GM18867 (cell line): ENCODE measurements at regions not wholly inside any gene's neighbourhood (a gene's known extent, or its start where the extent isn't known, plus 50 kb on each side); places are given as distances from the start of the nearest gene placed in this dataset.

Source experiments
- ATAC-seq: cut with Tn5 transposase; IDR thresholded peaks from one replicate; pipeline ENCODE4 v1.9.1; 2021; ENCODE audit warnings: mild to moderate bottlenecking, moderate library complexity; ENCODE audit not compliant: unreplicated experiment

DNA sequence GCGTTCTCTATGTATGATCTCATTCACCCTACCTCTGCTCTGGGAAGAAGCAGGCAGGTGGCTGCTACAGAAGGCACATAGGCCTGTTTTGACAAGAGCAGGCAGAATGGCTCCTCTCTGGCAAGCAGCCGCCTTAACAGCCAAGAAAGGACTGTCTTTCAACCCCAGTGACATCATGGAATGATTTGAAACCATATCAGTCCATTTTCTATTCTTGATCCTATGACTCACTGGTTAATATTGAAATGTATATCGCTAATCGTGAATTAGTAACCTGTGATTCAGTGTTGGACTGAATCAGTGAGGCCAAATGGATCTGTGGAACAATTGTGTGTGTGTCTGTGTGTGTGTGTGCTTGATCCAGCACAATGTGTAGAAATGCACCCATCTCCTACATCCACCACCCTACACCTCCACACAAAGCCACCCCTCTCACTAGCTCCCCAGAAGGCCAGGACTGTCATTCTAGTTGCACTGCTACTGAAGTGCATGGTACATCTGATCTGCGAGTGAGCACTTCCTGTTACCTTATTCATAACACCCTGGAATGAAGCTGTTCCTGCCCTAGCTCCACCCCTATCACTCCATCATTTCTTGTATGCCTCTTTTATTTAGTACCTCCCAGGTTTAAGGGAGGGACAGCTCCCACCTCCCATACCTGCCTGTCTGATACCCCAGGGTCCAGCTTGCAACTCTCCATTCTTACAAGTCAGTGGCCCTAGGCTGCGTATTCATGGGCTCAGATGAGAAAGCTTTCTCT, 460.0 kb downstream of the FOXO1 start:
- peak; percentile 53 for ATAC-seq

DNA sequence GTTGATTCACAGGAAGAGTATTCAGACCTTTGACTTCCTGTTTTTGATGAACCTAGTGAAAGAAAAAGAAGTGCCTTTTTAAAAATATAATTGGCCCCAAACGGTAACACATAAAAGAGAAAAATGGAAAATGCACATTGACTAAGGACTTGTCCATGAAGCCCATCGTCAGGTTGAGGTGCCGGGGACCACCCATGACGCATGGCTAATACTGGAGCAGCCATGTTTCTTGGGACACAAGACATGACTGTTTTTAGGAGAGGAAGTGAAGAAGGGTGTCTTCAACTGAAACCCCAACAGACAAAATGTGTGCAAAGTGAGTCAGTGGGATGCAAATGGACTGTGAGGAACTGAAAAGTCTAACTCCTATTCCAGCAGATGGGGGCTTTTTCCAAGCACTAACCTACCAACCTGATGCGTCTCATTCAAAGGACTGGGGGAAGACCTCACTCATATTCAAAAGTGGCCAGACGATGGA, 459.4 kb downstream of the FOXO1 start:
- ATAC-seq, result peak; percentile 67

DNA sequence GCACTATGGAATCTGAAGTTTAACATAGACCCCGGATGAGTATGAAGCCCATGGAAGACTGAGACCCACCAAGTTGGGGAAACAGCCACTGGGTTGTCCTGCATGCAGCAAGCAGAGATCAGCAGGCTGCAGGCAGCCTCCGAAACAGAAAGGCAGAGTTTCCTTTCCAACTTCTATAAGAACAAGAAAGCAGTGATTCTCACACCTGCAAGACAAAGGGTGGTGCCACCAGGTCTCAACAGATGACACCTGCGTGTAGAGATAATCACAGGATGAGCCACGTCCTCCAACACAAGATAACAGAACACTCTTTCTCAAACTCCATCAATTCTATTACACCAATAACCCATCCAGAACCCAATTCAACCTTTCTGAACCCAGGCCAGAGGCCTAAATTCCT, 457.9 kb downstream of the FOXO1 start:
- peak; percentile 39 for ATAC-seq

DNA sequence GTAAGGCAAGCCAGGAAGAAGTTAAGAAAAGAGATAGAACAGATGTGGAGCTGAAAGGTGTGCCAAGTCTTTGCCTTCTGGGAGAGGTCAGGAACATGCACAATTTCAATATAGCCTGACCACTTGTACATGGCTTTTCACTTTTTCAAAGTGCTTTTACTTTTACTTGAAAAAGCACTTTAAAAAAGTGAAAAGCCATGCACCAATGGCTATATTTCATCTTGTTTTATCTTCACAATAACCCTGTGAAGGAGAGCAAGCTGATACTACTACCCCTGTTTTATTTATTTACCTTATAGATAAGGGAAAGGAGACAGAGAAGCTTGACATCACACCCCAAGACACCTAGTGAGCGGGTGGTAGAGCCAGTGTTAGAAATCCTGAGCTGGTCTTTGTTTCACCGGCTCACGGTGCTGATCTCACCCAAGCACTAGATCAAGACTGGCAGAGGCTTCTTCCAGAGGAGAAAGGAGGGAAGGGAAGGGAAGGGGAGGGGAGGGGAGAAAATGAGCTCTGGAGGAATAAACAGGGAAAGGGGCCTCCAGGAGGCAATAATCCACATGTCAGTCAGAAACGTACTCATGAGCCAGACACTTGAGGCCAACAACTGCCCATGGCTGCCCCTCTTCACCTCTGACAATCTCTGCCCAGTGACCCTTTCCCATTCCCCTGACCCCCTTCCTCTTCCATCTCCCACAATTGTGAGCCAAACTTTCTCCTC, 455.4 kb downstream of the FOXO1 start:
- ATAC-seq, result no peak

DNA sequence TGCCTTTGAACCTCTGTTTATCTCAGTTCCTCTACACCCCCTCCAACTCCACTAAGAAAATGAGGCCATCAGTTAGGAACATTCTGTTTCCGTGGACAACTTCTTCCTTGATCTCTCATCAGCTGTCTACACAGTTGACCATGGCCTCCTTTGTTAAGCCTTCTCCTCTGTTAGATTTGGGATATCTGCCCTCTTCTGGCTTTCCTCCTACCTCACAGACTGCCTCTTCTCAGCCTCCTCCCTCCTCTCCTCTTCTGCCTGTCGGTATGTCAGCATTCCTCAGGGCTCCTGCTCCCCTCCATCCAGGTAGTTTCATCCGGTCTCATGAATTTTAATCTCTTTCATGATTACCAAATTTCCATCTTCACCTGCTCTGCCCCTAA, 454.9 kb downstream of the FOXO1 start:
- no peak for ATAC-seq

DNA sequence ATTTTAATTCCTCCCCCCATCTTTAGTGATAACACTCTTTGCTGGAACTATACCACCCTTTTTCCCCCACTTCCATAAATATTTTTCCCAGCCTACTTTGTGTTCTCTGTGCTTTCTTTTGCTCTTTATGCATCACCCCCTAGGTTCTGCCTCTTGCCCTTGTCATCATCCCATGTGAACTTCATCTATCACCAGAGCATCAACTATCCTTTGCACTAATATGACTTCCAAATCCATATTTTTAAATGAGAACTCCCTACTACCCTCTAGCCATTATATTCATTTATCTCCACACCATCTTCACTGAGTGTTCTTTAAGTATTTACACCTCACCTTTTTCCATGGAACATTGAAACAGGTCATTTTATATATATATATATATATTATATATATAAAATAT, 452.7 kb downstream of the FOXO1 start:
- ATAC-seq, result no peak

DNA sequence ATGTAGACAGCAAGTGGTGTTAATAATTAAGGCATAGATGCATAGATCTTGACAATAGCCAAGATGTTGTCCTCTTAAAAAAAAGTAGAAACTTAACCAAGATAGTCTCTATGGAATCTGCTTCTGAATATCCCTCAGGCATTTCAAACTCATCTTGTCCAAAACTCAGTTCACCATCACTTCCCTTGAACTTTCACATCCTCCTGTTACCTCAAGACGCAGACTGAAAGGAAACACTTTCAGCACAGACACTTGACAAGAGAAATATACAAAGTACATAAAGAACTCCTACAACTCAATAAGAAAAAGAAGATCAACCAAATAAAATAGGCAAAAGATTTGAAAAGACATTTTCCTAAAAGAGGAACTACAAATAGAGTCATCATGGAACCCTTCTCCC, 451.1 kb downstream of the FOXO1 start:
- no peak for ATAC-seq

DNA sequence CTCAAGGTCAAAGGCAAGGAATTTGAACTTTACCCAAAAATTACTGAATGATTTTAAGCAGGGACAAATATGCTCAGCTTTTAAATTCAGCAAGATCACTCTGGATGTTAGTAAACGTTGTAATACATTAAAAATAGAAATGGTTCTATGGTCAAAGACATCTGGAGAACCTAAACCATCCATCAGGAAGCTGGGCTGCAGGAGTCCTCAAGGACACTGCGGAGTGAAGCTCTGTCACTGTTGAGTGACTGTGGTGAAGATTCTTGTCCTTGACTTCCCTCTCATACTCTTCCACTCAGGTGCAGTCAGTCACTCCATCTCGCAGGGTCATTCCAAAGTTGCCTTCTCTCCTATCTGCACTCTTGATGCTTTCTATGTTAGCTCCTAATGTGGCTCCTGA, 450.7 kb downstream of the FOXO1 start:
- no peak for ATAC-seq

DNA sequence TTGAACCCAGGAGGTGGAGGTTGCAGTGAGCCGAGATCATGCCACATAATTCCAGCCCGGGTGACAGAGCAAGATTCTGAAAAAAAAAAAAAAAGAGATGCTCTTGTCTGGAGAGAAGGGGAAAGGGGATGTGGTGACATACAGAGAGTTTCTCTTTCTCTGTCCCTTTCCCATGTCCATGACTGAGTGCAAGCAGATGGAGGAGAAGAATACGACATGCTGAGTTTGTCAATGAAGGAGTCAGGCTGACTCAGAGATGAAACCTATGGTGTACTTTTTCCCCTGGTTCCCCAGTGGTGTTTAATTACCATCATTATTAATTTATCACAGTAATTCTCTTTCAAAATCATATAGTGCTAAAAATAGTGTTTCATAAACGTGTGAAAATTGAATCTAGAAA, 448.8 kb downstream of the FOXO1 start:
- ATAC-seq, result no peak

DNA sequence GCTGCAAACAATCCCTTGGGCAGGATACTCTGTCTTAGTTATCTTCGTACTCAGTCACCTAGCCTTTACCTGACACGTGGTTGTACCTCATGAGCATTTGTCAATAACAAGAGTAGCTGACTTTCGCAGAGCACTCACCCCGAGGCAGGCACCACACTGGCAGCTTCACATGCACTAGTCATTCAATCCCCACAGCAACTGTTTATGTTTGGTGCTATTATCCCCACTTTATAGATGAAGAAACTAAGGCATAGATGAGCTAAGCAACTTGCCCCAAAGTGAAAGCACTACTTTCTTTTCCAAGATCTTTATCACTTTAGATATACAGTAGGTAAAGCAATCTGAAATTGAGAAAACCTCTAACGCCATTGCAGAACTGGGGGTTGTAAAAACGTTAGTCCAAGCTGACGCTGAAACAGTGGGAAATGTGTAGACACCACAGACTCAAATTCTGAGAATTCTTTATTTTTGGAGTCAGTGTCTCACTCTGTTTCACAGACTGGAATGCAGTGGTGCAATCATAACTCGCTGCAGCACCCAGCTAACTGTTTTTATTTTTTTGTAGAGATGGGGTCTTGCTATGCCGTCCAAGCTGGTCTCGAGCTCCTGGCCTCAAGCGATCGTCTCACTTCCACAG, 446.0 kb downstream of the FOXO1 start:
- ATAC-seq, result no peak

DNA sequence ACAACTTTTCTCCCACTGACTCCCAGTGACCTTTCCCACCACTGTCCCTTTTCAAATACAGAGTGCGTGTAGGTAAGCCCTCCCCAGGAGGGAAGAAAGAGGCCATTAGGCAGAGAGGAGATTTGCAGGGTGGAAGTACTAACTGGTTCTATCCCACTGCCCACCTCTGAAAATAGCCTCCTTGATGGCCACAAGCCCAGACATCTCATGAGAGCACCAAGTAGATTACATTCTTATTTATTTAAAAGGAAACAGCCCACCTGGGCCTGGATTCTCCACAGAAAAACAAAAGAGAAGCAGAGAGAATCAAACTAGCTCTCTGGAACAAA, 445.3 kb downstream of the FOXO1 start:
- no peak for ATAC-seq

DNA sequence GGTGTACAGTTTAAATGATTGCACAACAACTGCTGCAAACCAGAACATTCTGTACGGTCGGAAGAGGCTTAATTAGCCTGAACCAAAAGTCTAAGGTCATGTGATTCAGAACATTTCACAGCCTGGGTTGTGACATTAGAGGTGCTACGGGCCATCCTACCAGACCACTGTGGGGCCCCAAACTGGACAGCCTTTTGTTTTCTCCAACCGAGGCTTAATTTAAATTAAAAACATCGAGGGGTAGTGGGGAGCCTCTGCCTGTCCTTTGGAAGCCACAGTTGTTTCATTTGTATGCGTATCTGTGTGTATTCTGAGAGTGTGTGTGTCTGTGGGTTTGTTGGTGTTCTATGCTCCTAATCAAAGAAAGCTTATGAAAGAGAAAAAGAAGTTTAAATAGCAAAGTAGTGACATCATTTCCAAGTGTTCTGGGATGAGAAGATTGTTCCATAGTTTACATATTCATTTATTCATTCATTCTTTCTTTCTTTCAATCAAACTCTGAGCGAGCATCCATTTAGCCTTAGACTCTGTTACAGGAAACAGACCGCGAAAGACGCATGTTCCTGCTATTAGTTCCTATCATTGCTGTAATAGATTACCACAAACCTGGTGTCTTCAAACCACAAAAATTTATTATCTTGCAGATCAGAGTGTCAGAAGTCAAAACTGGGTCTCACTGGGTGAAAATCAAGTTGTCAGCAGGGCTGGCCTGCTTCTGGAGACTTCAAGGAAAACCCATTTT, 444.8 kb downstream of the FOXO1 start:
- no peak for ATAC-seq

DNA sequence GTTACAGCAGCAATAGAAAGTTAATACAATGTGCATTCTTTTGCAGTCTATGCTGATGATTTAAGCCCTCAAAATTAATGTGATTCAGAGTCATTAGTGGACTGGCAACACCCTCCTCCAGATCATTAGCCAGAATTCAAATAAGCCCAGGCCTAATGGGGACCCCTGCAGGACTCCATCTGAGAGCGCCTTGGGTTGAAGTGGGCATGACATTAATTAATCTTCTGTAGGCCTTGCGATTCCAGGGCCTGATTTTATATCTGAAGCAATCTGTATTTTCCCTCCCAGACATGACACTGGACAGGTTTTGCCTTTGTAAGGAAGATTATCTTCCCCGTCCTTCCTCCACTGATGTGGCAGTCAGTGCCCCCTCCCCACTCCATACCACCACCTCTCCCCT, 442.9 kb downstream of the FOXO1 start:
- ATAC-seq, result no peak

DNA sequence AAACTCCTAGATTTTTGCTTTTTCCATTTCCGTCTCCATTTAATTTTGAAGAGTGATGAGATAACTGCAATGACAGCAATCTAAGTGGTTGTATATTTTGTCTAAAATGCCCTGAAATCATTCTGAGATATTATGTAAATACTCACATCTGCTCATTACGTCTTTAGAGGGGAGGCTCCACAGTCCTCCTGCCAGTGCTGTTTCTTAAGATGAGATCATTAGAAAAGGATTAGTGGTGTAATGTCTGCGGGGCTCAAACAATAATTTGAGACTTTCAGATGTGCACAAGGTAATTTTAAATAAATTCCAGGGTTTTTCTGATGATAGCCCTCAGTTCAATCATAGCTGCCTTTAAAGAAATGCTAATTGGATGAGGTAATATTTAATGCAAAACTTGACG, 437.9 kb downstream of the FOXO1 start:
- ATAC-seq, result no peak

DNA sequence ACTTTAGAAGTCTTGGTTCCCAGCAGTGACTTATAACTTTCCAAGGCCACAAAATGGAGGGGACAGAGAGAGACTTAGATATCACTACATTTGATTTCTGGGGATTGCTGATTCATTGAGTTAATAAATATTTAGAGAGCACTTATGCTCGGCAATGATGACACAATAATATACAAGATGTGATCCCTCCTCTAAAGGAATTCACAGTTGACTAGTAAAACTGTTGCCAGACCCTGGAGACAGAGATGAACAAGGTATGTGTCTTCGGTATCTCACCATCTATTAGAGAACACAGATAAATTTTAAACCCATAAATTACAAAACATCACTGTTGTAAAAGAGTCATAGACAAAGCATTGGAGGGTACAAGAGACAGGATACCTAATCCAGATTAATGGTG, 437.5 kb downstream of the FOXO1 start:
- no peak for ATAC-seq

DNA sequence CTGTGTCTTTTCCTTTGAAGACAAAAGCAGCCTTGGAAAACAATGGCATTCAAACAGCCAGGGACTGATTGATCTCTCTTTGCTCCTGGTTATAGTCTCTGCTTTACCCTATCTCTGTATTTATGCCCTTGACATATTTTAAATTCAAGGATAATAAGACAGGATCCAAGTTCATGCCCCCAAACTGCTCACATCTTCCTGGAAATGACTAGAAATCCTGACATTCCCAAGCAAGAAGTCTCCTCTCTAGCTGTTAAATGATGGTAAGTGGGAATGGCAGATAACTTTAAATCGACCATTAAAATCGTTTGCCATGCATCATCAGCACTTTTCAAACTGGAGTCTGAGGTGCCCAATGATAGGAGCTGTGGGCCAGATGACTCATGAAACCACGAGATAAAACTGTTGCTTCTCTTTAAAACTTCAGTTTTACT, 435.6 kb downstream of the FOXO1 start:
- ATAC-seq, result no peak

DNA sequence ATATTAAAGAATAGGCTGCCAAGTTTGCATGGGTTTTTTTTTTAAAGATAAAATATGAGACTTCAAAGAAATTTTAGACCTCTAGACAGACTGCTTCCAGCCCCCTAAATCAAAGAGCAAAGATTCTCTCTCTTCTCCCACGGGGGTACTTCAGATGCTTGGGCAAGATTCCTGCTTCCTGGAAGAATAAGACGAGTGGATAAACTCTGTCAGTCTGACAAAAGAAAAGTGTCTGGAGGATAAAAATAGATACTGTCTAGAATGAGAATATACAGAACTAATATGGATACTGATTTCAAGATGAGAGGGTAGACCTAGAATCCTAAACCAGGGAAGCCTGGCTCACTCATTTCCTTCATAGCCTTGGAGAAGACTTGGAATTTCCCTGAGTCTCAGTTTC, 435.1 kb downstream of the FOXO1 start:
- no peak for ATAC-seq

DNA sequence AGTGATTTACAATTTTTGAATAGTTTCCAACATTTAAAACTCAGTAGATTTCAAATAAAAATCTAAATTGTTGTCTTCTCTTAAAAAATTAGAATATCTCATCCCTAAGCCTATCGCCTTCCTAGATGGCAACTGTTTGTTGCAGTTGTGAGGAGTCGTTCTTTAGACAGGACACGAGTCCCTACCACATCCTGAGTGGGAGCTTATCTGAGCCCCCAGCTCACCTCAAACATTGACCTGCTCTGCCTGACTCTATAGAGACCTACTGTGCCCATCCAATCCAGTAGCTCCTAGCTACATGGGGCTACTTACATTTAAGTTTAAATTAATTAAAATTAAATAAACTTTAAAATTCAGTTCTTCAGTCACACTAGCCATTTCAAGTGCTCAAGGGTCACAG, 434.7 kb downstream of the FOXO1 start:
- no peak for ATAC-seq

DNA sequence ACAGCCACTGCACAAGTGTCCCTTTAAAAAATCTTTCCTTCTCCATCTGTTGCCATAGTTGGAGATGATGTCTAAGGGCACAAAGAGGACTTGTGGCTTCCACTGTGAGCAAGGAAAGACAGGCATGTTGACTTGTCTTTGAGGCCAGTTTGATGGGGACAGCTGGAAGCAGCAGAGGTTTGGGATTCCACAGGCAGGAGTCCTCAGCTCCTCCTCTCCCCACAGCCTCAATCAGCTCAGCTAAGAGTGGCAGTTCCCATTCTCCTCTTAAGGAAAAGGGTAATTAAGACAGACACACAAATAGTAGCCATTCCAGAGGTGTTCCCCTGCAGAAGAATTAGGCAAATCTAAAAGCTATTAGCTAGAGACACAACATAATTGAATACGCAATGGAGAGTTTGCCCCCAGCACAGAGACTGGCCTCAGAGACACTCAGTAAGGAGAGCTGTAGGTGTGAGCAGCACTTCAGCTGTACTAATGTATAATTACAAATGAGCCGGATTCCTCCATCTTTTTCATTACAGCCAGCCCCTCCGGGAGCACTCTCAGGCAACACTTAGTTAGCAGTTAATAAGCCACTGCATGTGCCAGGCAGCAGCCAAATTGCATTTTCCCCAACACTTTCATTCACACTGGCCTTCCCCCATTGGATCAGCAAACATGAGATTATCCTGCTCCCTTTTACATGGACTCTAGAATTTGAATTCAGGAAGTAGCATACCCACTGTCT, 434.0 kb downstream of the FOXO1 start:
- ATAC-seq, result no peak

DNA sequence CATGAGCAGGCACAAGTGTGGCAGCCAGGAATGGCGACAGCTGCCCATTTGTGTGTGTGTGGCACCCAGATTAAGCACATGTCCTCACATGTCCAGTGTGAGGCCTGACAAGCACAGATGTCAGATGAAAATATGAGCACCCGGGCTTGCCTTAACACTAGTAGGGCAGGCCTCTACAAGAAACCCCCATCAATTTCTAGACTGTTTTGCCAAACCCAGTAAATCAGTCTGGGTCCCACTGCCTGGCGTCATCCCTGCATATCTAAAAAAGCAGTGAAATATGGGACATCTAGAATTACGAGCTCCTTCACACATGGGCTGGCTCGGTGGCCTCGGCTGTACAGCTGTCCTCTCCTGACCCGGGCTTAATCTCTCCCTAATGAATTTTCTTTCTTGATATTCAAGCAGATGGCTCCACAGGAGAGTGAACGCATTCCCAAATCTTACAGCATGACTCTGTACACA, 432.7 kb downstream of the FOXO1 start:
- ATAC-seq, result no peak
